NAMALWA (cell line): ENCODE measurements at regions not wholly inside any gene's neighbourhood (a gene's known extent, or its start where the extent isn't known, plus 50 kb on each side); places are given as distances from the start of the nearest gene placed in this dataset.
"Not testable (repeated sequence)": the region's sequence is repeated elsewhere in the genome, so short reads cannot be mapped to it uniquely, and the experiment has no call there.

Experiments used
- DNase-seq: peaks from one replicate; pipeline ENCODE4 v3.0.0-alpha.2; 2015; ENCODE audit warnings: low spot score

DNA sequence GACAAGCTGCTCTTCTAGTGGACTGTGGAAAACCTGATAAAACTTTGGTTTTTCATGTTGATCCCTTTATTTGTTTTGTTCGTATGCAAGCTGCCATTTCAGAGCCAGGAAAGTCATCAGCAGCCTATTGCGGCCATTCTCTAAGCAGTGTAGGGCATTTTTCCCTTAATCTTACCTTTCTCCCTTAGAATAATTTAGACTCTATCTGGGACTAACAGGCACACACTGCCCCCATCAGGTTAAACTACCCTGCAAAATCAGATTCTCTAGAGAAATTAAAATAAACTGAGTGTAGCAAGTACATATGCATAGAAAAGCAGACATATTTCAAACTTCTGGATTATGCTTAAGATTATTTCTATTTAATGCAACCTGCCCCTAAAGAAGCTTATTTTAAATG lies 347.5 kb downstream of the METTL4 start:
- peak; percentile 43 for DNase-seq

DNA sequence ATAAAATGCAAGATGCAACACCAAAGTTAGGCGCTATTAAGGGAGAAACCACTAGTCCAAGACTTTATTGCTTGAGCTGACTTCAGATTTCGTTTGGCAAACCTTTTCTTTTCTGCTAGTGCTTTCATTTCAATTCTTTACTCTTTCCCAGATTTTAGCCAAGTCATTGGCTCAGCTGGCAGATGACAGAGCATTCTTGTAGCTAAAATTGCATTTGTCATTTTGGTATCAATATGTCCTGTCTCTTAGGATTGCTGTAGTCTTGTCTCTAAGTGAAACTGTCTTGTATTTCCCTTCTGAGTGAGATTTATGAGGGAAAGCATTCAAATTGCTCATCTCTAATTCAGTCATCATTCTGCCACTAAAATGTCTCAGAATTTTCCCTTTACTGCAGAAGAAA lies 335.1 kb downstream of the METTL4 start:
- no peak for DNase-seq

DNA sequence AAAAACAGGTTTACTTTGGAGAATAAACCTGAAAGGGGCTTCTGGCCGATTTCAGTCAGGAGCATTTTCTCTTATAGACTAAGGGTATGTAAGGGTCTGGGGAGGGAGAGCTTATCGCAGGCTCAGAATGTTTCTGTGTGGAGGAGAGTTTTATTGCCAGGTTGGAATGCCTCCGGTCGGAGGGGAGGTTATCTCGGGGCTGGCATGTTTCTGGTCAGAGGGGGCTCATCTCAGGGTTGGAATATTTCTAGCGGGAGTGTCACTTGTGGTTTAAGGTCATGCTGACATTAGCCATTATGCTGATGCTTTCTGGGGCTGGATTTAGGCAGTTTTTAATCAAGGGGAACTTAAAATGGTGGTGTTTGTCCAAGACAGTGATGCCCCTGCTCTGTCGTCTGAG lies 333.6 kb downstream of the METTL4 start:
- no peak for DNase-seq

DNA sequence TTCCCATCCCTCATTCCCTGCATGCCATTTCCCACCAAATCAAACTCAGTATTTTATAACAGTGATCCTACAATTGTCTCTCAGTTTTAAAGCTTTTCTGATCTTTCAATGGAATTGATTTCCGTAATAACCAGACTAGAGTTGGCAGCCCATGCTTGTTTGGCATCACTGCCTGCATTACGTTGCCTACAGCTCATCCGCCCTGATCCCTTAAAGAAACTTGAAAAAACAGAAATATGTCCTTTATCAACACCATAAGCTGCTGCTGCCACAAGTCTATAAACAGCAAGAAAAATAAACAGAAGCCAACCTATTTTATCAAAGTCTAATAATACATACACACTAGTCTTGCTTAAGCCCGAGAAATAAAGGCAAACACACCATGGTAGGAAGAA lies 331.0 kb downstream of the METTL4 start:
- DNase-seq: no peak

DNA sequence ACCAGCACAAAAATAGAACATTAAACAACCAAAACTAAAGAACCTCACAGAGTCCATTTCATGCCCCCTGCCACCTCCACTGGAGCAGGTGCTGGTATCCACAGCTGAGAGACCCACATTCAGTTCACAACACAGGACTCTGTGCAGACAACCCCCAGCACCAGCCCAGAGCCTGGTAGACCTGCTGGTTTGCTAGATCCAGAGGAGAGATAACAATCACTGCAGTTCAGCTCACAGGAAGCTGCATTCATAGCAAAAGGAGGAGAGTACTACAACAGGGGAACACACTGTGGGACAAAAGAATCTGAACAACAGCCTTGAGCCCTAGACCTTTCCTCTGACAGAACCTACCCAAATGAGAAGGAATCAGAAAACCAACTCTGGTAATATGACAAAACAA lies 326.7 kb downstream of the METTL4 start:
- DNase-seq: no peak

DNA sequence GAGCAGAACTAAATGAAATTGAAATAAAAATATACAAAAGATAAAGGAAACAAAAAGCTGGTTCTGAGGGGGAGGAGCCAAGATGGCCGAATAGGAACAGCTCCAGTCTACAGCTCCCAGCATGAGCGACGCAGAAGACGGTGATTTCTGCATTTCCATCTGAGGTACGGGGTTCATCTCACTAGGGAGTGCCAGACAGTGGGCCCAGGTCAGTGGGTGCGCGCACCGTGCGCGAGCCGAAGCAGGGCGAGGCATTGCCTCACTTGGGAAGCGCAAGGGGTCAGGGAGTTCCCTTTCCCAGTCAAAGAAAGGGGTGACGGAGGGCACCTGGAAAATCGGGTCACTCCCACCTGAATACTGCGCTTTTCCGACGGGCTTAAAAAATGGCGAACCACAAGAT lies 324.2 kb downstream of the METTL4 start:
- DNase-seq: not testable (repeated sequence)

DNA sequence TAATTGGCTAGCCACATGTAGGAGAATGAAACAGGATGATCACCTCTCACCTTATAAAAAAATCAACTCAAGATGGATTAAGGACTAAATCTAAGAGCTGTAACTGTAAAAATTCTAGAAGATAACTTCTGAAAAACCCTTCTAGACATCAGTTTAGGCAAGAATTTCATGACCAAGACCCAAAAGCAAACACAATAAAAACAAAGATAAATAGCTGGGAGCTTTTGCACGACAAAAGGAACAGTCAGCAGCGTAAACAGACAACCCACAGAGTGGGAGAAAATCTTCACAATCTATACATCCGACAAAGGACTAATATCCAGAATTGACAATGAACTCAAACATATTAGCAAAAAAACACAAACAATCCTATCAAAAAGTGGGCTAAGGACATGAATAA lies 316.3 kb downstream of the METTL4 start:
- DNase-seq: no peak

DNA sequence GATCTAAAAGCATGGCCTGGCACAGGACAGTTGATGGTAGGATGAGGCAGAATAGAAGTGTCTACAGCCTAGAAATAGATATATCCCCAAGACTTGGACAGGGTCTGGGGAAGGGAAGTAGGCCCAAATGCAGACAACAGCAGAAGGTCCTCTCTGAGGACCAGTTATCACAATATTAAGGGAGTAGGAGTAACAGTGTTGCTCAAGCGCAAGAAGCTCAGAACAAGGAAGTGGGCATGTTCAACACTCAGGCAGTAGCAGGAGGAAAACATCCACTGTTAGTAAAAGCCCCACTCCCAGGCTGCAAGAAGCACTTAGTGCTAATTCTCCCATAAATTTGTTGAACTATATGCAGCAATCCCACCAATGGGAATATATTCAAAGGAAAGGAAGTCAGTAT lies 314.7 kb downstream of the METTL4 start:
- DNase-seq: no peak

DNA sequence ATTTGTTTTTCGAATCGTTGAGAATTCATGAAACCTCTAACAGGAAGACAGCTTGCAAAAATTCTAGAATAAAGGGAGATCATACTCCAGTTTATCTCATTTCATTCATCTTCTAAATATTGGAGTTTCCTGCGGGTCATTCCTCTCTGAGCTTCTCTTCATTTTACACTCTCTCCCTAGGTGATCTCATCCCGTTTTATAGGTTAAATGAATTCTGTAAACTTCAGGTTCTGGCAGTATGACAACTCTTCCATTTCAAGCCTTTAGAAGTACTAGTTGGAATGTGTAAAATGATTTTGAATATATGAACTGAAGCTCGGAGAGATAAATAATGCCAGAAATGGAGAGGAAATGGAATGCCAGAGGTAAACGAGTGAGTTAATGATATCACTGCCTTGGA lies 312.4 kb downstream of the METTL4 start:
- no peak for DNase-seq

DNA sequence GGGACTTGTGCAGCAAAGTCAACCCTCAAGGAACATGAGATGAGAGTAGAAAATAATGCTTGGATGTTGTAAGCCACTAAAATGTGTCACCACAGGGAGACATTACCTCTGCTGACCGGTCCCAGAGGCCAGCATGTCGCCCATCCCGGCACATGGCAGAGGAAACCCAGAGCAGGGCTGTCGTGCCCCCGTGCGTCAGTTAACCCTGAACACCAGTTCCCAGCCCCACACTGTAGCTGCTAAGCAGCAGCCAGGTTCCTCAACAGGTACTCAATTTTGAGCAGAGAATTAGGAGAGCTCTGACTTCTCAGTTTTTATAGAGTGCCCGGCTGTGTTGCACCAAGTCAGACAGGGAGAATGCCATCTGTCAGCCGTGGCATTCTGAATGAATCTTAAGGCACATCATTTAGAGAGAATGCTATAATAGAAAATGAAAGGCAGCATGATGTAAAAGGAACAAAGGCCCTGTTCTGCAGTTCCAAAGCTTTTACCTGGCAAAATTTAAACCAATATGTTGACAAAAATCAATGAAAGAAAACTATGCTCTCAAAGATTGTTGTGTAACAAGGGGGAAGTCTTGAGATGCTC lies 307.9 kb downstream of the METTL4 start:
- no peak for DNase-seq

DNA sequence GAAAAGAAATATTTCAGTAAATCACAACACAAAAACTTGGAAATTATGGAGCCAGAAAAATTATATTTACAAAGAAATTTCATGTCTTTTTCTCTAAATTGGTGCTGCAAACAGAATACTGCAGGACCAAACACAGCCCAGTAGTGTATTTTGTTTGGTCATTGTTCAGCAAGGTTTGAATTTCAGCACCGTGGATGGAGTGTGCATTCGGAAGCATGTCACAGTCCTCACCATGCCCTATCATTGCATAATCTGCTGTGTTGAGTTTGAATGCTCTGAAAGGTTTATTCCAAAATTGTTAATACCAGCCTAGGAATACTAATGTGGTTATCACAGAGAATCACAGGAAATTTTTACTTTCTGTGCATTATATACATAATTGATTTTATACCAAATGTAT lies 296.7 kb downstream of the METTL4 start:
- DNase-seq: no peak

DNA sequence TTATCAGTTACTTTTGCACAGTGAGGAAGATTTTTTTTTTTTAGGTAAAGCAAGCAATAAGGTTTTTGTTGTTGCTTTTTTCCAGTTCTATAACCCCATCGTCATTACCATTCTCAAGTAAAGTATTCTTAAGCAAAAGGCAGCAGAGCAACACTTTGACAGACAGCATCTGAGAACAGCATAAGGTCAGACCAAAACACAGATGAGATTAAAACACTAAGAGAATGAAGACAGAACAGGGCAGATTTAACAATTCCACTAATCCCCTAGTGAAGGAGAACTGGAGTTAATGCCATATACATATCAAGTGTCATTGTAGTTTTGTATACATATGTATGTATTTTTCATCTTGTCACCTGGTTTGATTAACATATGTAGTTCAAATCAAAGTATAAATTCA lies 290.2 kb downstream of the METTL4 start:
- DNase-seq: no peak

DNA sequence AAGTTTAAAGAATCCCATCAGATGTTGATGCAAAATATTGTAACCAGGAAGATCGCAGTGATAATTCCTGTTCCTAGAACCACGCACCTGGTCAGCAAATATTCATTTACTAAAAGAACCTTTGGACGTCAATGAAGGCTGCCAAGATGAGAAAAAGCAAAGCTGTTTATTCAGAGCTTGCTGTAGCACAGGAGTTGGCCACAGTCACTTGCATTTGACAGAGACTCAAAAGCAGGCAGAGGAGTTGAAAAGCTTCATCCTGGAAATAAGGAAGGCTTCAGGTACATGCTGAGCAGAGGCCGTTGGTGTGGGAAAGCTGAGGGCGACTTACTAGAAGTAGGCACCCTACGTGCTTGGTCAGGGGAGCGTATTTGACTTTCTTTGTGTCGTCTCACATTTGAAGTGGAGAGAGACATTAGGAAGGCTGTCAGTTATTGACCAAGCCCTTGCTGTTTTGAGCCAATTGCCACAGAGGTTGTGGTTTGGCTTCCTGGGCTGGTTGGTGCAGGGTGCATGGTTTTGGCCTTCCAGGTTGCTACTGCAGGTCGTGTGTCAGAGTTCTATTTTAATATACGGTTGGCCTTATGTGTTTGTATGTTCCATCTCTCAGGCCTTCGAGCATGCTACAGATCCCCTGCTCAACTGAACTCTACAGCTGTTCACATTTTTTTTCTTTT lies 289.6 kb downstream of the METTL4 start:
- DNase-seq: no peak

DNA sequence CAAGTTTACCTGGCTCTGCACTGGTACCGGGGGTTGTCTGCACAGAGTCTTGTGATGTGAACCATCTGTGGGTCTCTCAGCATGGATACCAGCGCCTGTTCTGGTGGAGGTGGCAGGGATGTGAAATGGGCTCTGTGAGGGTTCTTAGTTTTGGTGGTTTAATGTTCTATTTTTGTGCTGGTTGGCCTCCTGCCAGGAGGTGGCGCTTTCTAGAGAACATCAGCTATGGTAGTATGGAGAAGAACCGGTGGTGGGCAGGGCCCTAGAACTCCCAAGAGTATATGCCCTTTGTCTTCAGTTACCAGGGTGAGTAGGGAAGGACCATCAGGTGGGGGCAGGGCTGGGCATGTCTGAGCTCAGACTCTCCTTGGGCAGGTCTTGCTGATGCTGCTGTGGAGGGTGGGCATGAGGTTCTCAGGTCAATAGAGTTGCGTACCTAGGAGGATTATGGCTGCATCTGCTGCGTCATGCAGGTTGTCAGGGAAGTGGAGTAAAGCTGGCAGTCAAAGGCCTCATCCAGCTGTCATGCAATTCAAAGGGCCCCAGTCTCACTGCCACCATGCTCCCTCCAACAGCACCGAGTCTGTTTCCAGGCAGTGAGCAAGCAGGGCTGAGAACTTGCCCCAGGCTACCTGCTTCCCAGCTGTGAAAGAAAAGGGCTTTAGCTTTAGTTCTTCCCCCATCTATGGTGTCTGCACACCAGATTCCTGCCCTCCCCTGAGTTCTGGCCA lies 278.0 kb downstream of the METTL4 start:
- peak; percentile 42 for DNase-seq

DNA sequence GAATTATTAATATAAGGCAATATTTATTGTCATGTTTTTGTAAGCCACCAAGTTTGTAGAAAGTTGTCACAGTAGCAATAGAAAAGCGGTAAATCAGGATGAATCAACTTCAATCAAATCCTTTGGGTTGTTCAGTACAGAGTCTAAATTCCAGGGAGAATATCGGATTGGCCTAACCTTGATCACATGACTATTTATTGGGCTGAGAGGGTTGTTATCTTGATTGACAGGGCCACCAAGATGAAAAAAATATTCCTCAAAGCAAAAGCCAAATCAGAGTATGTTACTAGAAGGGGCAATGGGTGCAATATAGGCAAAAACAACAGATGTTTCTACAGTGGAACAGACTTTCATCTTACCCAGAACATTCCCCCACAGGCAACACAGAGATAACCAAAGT lies 270.0 kb downstream of the METTL4 start:
- no peak for DNase-seq

DNA sequence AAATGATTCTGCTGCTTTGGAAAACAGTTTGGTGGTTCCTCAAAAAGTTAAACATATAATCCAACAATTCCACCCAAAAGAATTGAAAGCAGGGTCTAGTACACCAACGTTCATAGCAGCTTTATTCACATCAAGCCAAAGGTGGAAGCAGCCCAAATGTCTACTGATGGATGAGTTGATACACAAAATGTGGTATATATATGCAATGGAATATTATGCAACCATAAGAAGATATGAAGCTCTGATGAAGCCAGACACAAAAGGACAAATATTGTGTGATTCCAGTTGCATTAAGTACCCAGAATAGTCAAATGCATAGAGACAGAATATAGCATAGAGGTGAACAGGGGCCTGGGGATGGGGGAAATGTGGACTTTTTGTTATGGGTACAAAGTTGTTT lies 269.3 kb downstream of the METTL4 start:
- DNase-seq: no peak

DNA sequence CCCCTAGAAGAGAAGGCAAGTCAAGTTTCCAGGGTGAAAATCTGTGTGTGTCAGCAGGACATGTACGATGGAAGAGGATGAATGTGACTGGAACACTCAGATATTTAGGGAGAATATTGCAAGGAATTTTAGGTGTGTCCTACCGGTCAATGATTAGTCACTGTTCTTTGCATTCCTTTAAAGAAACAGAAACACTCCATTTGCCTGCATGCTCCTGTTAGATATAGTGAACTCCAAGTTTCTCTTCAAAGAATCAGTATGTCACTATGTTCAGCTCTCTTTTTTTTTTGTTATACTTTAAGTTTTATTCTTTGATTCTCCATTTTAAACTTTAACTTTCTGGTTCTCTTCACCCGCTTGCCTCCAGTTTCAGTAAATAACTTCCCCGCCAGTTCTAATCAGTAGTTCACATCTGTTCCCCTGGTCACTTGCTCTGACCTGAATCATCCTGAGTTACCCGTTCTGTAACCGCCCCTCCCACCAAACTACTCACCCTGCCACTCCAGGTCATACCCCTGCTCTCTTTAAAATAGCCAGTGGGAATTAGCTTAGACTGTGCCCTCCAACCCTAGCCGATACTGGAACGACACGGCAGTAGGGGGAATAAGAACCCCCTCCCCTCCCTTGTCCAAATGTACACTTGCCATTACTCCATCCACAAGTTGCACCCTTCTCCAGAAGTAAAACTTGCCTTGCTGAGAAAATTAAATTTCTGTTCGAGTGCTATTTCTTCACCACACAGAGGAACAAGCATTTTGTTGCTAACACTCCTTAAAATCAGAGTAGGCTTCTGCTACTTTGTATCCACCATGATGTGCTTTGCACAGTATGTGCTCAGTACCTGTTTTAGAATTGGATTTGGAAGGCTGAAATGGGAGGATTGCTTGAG lies 268.4 kb downstream of the METTL4 start:
- DNase-seq: no peak

DNA sequence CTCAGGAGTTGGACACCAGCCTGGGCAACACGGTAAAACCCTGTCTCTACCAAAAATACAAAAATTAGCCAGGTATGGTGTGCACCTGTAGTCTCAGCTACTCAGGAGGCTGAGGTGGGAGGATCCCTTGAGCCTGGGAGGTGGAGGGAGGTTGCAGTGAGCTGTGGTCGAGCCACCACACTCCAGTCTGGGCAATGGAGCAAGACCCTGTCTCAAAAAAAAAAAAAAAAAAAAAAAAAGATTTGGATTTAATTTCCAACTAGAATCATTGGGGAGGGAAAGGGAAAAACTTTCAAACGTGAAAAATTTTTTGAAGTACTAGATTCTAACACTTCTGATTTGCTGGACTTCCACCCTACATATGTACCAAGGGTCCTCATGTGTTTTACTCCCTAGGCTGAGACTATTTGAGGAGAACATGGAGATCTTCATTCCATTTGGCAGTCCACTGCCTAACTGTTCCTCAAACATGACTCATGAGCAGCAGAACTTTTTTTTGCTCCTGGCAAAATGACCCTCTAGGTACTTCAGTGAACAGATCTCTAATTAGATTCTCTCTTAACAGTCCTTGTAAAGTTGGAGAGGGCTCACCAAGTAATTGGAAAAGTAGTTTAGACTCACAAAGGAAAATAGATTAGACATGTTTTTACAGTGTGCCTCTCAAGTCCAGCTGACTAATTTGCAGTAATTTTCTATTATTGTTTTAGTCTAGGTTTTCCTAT lies 267.6 kb downstream of the METTL4 start:
- DNase-seq: no peak

DNA sequence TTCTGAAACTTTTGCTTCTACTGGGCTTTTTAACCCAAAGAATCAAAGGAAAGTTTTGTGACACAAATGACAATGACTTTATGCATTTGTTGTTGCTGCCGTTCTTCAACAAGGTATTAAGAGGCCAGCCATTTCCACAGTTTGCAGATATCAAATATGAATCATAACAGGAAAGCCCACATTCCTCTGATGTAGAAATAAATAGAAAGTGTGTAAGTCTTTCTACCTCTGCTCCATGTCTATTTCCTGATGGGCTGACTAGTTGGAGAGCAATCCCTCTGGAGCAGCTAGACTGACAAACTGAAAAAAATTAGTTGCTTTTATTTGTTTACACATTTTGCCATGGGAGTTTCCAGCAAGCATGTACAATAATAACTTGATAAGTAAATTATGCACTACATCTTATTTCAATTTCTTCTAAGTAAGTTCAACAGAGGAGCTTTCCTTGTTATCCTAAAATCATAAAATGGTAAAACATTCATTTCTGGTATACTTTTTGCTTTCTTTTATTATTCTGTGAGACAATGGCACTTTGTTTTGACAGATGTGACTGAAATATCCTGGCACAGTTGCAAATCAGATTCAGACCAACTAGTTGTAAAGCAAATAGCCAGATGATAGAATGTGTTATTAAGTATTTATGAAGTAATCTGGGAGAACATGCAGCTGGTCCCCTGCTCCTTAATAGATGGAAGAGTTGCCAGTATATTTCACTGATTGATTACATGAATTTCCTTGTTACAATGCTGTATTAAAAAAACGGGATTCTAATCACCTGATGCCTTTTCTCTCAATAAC lies 266.7 kb downstream of the METTL4 start:
- DNase-seq: no peak

DNA sequence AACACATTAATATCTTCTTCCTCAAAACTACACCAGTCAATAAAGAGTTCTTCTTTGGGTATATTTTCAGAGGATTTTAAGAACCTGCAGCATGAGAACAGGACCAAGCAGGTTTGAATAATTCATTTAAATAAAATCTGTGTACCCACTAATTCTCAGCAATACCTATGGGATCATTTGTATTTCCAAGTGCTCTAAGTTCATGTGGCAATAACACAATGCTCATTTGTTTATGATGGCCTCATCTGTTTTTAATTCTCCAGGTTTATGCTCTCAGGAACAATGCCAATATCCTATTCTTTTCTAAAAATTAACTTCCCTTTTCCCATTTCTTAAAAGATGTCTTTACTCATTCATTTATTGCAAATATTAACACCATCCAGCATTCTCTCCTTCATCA lies 264.7 kb downstream of the METTL4 start:
- no peak for DNase-seq

DNA sequence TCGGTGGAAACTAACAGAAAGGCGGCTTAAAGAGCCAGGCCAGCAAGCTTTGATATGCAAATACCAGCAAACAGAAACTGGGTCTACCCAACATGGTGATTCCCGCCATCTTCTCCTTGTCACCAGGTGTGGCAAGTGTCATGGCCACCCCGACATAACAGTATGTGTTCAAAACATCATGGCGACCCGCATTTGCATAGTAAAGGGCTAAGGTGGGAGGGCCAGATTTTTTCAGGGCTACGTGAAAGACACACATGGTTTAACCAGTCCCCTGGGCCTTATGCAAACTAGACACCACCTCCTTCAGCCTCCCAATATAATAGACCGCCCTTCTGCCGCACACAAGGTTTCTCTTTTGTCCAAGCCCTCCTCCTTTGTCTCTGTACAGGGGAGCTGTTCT lies 260.4 kb downstream of the METTL4 start:
- peak; percentile 13 for DNase-seq
